Stimulated activated memory B cell treated with anti-CD40 and anti-IgM and Interleukin-4, amounts not matched to agents 10 μg/mL and 1 μg/mL and 100 μg/mL, for 72 hours (primary cell): ENCODE measurements at regions not wholly inside any gene's neighbourhood (a gene's known extent, or its start where the extent isn't known, plus 50 kb on each side); places are given as distances from the start of the nearest gene placed in this dataset.
"Not testable (repeated sequence)": the region's sequence is repeated elsewhere in the genome, so short reads cannot be mapped to it uniquely, and the experiment has no call there.

Experiments used
- ATAC-seq: fragments of 150-1000 bp; cut with Tn5 transposase; 2 replicates; pipeline ENCODE4 v1.10.0; 2021
- H3K27ac Mint-ChIP-seq: one replicate; pipeline ENCODE4 v1.8.0; 2022; ENCODE audit warnings: mild to moderate bottlenecking, mixed read lengths
- H3K27me3 Mint-ChIP-seq: one replicate; pipeline ENCODE4 v1.8.0; 2022; ENCODE audit warnings: mixed read lengths
- H3K36me3 Mint-ChIP-seq: one replicate; pipeline ENCODE4 v1.8.0; 2022; ENCODE audit warnings: mixed read lengths
- H3K4me1 Mint-ChIP-seq: one replicate; pipeline ENCODE4 v1.8.0; 2022; ENCODE audit warnings: mixed read lengths
- H3K4me3 Mint-ChIP-seq: one replicate; pipeline ENCODE4 v1.8.0; 2022; ENCODE audit warnings: mild to moderate bottlenecking, moderate library complexity, mixed read lengths
- H3K9me3 Mint-ChIP-seq: one replicate; pipeline ENCODE4 v1.8.0; 2022; ENCODE audit warnings: mixed read lengths

DNA sequence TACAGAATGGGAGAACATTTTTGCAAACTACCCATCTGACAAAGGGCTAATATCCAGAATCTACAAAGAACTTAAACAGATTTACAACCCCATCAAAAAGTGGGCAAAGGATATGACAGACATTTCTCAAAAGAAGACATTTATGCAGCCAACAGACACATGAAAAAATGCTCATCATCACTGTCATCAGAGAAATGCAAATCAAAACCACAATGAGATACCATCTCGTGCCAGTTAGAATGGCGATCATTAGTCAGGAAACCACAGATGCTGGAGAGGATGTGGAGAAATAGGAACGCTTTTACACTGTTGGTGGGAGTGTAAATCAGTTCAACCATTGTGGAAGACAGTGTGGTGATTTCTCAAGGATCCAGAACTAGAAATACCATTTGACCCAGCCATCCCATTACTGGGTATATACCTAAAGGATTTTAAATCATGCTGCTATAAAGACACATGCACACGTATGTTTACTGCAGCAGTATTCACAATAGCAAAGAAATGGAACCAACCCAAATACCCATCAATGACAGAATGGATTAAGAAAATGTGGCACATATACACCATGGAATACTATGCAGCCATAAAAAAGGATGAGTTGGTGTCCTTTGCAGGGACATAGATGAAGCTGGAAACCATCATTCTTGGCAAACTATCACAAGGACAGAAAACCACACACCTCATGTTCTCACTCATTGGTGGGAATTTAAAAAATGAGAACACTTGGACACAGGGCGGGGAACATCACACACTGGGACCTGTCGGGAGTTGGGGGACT lies 317.7 kb upstream of the THBS1 start:
- not testable (repeated sequence) for H3K4me3 Mint-ChIP-seq, H3K9me3 Mint-ChIP-seq, H3K27ac Mint-ChIP-seq, H3K27me3 Mint-ChIP-seq, ATAC-seq, H3K4me1 Mint-ChIP-seq, H3K36me3 Mint-ChIP-seq

DNA sequence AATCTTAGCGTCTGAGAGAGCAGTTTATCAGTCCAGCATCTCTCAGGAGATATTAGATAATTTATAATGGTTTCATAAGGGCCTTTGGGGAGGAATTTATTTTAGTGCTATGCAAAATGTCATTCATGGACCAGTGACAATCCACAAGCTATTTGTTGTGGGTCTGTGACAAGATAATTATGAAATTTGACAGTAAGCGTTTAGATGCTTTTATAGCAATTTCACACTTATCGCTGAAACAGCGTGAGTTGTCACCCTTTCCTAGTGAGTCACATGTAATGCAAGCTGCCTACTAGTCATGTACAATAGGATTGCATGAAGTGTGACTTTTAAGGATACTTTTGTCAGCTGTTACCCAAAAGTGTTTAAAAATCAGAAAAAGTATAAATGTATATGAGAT lies 315.6 kb upstream of the THBS1 start:
- no peaks in the 10 kb centered on the region for H3K4me1 Mint-ChIP-seq
- H3K27ac Mint-ChIP-seq = no peak overlapping the region
- H3K9me3 Mint-ChIP-seq = no peaks in the 10 kb centered on the region
- no peaks in the 10 kb centered on the region for H3K27me3 Mint-ChIP-seq
- ATAC-seq = no peak
- no peak overlapping the region for H3K4me3 Mint-ChIP-seq
- no peaks in the 10 kb centered on the region for H3K36me3 Mint-ChIP-seq

DNA sequence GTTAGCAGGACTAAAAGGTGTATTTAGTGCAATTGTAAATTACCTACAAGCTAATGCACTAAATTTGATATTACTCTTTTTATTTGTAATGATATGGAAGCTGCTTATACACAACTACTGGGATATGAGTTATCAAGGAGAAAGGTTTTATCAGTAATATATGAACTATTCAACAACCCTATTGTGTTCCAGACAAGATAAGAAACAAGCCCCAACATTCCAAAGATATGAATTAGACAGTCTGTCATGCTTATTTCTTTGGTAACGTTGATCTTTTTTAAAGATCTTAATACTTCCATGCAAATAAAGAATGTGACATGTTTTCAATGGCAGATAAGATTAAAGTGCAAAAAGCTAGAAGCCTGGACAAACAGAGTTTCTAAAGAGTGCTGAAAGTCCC lies 314.0 kb upstream of the THBS1 start:
- no peaks in the 10 kb centered on the region for H3K36me3 Mint-ChIP-seq
- no peak overlapping the region for H3K4me3 Mint-ChIP-seq
- H3K4me1 Mint-ChIP-seq = no peaks in the 10 kb centered on the region
- H3K9me3 Mint-ChIP-seq = no peaks in the 10 kb centered on the region
- H3K27ac Mint-ChIP-seq = no peak overlapping the region
- no peaks in the 10 kb centered on the region for H3K27me3 Mint-ChIP-seq
- ATAC-seq = no peak

DNA sequence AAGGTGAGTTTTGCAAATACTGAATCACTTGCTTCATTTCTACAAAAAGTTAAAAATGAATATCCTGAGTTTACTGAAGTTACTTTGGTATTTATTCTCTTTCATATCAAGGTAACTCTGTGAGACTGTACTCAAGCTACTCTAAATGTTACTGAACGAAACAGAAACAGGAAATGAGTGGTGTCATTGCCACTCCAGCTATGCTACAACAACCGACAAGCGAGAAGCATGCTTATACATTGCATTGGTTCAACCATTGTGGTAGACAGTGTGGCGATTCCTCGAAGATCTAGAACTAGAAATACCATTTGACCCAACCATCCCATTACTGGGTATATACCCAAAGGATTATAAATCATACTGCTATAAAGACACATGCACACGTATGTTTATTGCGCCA lies 313.2 kb upstream of the THBS1 start:
- Mint-ChIP-seq H3K27ac (no peak overlapping the region), H3K9me3 (no peaks in the 10 kb centered on the region), H3K4me3 (no peak overlapping the region), H3K4me1 (no peaks in the 10 kb centered on the region), H3K36me3 (no peaks in the 10 kb centered on the region), H3K27me3 (no peaks in the 10 kb centered on the region)
- ATAC-seq = no peak

DNA sequence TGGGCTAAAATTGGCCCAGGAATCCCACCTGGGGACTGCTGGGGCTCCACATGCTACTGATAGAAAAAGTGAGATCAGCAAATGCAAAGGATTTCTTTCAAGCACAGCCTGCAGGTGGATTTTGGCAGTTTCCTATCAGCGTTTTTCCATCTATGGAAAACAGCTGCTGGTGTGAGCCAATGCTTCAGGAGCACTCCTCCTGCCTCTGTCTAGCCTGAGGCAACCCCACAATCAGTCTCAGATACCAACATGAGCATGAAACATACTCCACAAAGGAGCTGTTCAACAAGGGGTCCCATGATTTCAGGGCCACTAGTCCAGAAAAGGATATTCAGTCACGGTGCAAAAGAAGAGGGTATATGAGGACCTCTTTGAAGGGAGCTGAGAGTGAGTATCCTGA lies 311.5 kb upstream of the THBS1 start:
- Mint-ChIP-seq H3K4me1 (no peaks in the 10 kb centered on the region), H3K27ac (no peak overlapping the region), H3K36me3 (no peaks in the 10 kb centered on the region), H3K9me3 (no peaks in the 10 kb centered on the region), H3K4me3 (no peak overlapping the region), H3K27me3 (no peaks in the 10 kb centered on the region)
- ATAC-seq = no peak

DNA sequence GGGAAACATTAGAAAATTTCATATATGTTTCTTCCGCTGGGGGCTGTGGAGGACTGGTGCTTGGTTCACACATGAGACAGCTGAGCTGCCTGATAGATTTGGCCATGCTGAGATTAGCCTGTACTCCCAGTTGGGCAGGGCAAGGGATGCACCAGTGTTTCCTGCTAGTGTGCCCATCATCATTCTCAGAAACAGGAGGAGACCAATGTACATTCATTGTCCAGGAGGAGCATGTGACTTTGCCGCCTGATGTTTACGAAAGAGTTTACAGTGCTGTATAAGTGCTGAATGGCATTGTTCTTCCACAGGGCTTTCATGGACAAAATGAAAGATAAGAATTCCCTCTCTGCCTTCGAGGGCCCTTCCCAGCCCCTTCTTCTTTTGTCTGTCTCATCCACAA lies 311.1 kb upstream of the THBS1 start:
- H3K4me3 Mint-ChIP-seq = no peak overlapping the region
- ATAC-seq = no peak
- H3K4me1 Mint-ChIP-seq = no peaks in the 10 kb centered on the region
- H3K27ac Mint-ChIP-seq = no peak overlapping the region
- H3K36me3 Mint-ChIP-seq = no peaks in the 10 kb centered on the region
- no peaks in the 10 kb centered on the region for H3K9me3 Mint-ChIP-seq
- H3K27me3 Mint-ChIP-seq = no peaks in the 10 kb centered on the region

DNA sequence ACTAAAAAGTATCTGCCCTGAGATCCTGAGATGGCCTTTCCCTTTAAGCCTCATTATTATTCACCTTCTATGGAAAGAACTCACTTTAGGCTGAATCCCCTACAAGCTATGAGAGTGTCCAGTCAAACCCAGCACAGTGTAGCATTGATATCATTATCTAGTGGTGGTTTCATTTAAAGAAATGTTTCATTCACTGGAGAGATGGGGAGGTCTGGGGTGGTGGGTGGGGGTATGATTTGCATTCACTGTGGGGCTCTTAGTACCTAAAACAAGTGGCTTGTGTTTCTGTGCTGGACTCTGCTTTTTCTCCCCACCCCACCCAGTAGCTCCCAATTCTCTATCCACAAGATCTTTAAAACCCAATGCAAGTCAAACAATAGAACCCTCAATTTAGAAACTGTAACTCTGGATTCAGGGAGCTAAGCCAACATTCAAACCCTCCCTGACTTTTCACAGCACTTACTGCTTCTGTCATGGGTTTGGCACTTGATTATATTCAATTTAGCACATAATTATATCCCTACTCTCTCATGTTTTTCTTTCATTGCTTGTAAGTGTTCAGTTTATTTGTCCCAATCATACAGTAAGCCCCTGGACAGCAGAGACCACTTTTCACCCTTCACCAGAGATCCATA lies 310.5 kb upstream of the THBS1 start:
- peak; percentile 25 for ATAC-seq
- no peaks in the 10 kb centered on the region for H3K9me3 Mint-ChIP-seq
- H3K4me1 Mint-ChIP-seq = no peaks in the 10 kb centered on the region

DNA sequence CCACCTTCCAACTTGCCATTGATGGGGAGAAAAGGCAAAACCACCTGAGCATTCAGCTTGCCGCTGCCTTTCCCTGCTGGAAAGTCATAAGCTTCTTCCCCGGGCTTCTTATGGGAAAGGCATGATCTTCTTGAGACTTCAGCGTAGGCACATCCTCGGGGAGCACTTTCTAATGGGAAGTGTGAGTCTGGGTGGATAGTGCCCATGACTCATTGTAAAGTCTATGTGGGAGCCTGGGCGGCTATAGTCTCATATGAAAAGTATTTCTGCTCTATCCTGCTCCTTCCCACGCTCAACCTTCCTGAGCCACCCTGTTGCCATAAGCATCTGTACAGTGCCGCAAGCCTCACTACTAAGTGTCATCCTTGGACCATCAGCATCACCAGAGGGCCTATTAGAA lies 309.9 kb upstream of the THBS1 start:
- Mint-ChIP-seq H3K4me1 (no peaks in the 10 kb centered on the region), H3K4me3 (no peak overlapping the region), H3K9me3 (no peaks in the 10 kb centered on the region), H3K36me3 (no peaks in the 10 kb centered on the region), H3K27ac (no peak overlapping the region), H3K27me3 (no peaks in the 10 kb centered on the region)
- ATAC-seq = no peak

More for the DNA sequence above, 310.5 kb upstream of the THBS1 start:
- H3K36me3 Mint-ChIP-seq = no peaks in the 10 kb centered on the region
- no peak overlapping the region for H3K4me3 Mint-ChIP-seq
- no peak overlapping the region for H3K27ac Mint-ChIP-seq
- no peaks in the 10 kb centered on the region for H3K27me3 Mint-ChIP-seq

DNA sequence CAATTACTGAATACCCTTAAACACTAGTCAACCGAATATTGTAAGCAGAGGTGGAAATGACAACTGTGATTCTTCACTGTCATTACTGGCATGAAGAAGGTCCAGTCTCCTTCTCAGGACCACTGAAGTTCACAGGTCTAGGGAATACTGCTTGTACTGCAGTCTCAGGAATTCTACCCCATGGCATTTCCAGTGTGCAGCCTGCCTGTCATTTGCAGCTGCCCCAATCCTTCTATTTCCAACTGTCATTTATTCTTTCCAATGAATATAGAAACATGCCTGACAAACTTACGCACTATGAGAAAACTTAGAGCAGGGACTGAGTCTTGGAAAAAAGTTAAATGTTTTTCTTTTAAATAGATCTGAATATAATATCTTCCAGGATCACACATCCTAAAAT lies 308.0 kb upstream of the THBS1 start:
- Mint-ChIP-seq H3K9me3 (no peaks in the 10 kb centered on the region), H3K4me1 (no peaks in the 10 kb centered on the region), H3K27me3 (no peaks in the 10 kb centered on the region), H3K27ac (no peak overlapping the region), H3K4me3 (no peak overlapping the region), H3K36me3 (no peaks in the 10 kb centered on the region)
- ATAC-seq = no peak

DNA sequence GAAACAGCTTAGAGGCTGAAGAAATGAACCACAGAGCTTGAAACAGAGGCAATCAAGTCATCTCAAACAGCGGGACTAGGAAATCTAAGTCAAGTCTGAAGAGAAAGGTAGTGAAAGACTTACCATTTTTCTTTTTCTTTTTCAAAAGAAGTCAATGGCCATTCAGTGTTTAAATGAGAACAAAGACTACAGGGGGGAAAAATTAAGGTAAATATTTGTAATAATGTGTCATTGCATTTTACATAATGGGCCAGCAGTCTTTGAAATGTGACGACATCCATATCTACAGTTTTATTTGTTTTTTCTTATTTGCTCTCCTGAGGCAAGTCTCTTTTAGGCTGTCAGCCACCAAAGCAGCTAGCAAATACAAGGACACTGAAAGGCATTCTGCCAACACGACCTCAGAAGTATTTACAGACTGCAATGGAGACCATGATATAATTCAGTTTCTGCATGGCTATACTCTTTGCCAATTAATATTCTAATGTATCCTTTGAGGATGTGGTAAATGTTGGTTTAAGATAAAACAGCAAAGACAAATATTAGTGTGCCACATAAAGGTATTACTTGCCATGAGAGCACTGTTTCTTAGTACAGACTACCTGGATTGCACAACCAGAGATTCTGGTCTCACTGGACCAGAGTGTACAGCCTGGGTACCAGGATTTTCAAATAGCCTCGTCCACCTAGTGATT lies 307.0 kb upstream of the THBS1 start:
- no peak for ATAC-seq
- H3K4me3 Mint-ChIP-seq = no peak overlapping the region
- no peak overlapping the region for H3K27ac Mint-ChIP-seq
- H3K4me1 Mint-ChIP-seq = no peaks in the 10 kb centered on the region
- no peaks in the 10 kb centered on the region for H3K36me3 Mint-ChIP-seq
- H3K9me3 Mint-ChIP-seq = peaks cover 5% of the 10 kb centered on the region
- H3K27me3 Mint-ChIP-seq = no peaks in the 10 kb centered on the region

DNA sequence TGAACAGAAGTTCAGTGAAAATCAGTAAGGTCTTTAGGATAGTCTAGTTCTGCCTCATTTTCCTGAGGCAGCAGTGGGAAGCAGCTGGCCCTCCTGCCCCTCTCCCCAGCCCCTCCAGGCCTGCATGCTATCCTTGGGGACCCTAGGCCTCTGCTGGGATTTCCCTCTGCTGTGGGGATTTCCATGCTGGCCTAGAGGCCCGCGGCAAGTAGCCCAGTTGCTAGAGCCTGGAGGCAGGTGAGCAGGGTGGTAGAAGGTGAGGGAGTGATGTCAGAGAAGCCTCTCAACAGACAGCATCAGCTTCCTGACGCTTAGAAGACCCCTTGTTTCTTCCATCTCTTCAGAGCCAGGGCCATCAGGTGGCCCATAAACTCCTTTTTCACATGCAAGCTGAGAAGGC lies 305.8 kb upstream of the THBS1 start:
- peaks cover 5% of the 10 kb centered on the region for H3K9me3 Mint-ChIP-seq
- ATAC-seq = no peak
- H3K4me1 Mint-ChIP-seq = no peaks in the 10 kb centered on the region
- H3K36me3 Mint-ChIP-seq = no peaks in the 10 kb centered on the region
- H3K27me3 Mint-ChIP-seq = no peaks in the 10 kb centered on the region
- no peak overlapping the region for H3K27ac Mint-ChIP-seq
- no peak overlapping the region for H3K4me3 Mint-ChIP-seq

DNA sequence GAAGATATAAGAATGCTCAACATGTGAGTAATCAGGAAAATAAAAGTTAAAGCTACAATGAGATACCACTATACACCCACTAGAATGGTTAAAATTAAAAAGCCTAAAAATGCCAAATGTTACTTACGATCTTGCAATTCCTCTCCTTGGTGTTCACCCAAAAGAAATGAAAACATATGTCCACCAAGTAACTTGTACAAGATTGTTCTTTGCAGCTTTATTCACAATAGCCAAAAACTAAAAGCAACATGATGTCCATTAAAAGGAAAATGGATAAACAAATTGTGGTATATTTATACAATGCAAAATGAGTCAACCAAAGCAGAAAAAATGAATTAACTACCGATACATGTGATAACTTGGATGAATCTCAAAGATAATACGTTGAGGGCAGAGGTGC lies 301.6 kb upstream of the THBS1 start:
- Mint-ChIP-seq H3K27me3 (no peaks in the 10 kb centered on the region), H3K9me3 (peaks cover 7% of the 10 kb centered on the region), H3K27ac (no peak overlapping the region), H3K4me1 (no peaks in the 10 kb centered on the region), H3K36me3 (no peaks in the 10 kb centered on the region), H3K4me3 (no peak overlapping the region)
- ATAC-seq = no peak

DNA sequence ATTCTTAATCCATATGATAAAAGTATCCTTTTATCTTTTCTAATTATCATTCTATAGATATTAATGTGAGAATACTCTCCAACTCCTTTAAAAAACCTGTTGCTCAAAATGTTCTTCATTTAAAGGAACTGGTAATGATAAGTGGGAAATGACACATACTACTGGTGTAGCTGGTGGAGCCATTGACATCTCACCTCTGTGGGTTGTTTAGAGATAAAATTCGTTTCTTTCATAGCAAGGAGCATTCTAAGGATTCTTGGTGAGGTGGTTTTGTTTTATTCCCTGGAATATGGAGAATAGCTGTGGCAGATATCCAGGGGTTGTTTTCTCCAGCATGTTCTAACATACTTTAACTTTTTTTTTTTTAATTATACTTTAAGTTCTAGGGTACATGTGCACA lies 299.8 kb upstream of the THBS1 start:
- Mint-ChIP-seq H3K9me3 (peaks cover 7% of the 10 kb centered on the region), H3K27me3 (no peaks in the 10 kb centered on the region), H3K4me3 (no peak overlapping the region), H3K27ac (no peak overlapping the region), H3K4me1 (no peaks in the 10 kb centered on the region), H3K36me3 (no peaks in the 10 kb centered on the region)
- no peak for ATAC-seq

DNA sequence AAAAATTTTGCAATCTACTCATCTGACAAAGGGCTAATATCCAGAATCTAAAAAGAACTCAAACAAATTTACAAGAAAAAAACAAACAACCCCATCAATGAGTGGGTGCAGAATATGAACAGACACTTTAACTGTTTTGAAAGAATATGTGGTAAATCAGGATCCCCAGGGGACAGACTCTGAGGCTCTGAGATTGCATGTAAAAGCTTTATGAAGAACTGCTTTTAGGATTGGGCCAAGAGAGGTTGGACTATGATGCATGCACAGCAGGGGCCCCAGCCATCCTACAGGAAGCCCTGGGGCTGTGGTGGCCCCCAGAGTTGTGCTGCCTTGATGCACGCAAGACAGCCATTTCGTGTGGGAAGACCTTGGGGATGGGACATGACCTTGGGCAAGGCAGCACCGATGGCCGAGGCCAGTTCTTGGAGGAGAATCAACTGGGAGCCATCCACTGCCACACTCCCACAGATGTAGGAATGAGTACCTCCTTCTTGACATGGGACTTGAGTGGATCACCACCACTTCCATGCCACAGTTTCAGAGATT lies 298.1 kb upstream of the THBS1 start:
- H3K27me3 Mint-ChIP-seq = no peaks in the 10 kb centered on the region
- peaks cover 7% of the 10 kb centered on the region for H3K9me3 Mint-ChIP-seq
- no peaks in the 10 kb centered on the region for H3K36me3 Mint-ChIP-seq
- ATAC-seq = no peak
- H3K4me1 Mint-ChIP-seq = no peaks in the 10 kb centered on the region
- no peak overlapping the region for H3K4me3 Mint-ChIP-seq
- H3K27ac Mint-ChIP-seq = no peak overlapping the region

DNA sequence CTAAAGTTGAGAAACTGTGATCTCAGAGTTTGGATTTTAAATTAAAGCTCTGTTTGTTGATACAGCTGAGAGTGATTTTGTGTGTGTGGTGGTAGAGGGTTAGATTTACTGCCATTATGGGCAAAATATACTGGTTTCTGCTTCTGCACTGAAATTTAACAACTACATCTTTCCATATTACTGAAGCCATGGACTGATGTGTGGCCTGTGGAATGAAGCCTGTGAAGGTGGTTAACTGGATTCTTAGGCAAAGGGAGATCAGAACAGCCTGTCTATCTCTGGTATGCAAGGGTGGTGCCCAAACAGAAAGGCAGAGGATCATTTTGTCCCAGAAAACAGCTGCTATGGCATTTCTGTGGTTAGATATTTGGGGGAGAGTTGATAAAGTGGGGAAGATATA lies 297.3 kb upstream of the THBS1 start:
- Mint-ChIP-seq H3K27ac (no peak overlapping the region), H3K36me3 (no peaks in the 10 kb centered on the region), H3K4me3 (no peak overlapping the region), H3K27me3 (no peaks in the 10 kb centered on the region), H3K4me1 (no peaks in the 10 kb centered on the region), H3K9me3 (peaks cover 4% of the 10 kb centered on the region)
- no peak for ATAC-seq

DNA sequence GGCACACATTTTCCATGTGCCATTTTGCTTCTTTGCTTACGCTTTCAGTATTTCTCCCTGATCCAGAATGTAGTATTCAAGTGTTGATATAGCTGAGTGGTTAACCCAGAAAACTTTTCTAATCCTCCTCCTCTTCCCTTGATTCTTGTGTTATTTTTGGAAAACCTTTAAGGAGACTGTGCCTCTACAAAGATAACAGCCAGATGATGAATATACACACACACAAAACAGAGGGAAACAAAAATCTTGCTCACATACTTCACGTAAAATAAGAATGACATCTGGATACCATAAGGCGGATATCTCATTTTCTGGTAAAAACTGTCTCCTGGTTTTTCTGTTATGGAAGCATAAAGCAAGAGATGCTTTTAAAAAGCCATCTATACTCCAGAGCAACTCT lies 295.8 kb upstream of the THBS1 start:
- Mint-ChIP-seq H3K36me3 (no peaks in the 10 kb centered on the region), H3K4me1 (no peaks in the 10 kb centered on the region)
- no peak for ATAC-seq

More for the DNA sequence above, 295.8 kb upstream of the THBS1 start:
- H3K27me3 Mint-ChIP-seq = no peaks in the 10 kb centered on the region
- no peak overlapping the region for H3K27ac Mint-ChIP-seq
- H3K9me3 Mint-ChIP-seq = peaks cover 2% of the 10 kb centered on the region
- no peak overlapping the region for H3K4me3 Mint-ChIP-seq
